ENCODE measurements at regions not wholly inside any gene's neighbourhood (a gene's known extent, or its start where the extent isn't known, plus 50 kb on each side); places are given as distances from the start of the nearest gene placed in this dataset.

- DNase-seq (ENCODE audit: low spot score) = no peak
Measured at GRCh38 chr12:92312463-92312964, 166.9 kb upstream of the BTG1 start.

GRCh38 chr12:92304371-92305055 is 158.9 kb upstream of the BTG1 start:
- no peak for DNase-seq (ENCODE audit: low spot score)

DNA sequence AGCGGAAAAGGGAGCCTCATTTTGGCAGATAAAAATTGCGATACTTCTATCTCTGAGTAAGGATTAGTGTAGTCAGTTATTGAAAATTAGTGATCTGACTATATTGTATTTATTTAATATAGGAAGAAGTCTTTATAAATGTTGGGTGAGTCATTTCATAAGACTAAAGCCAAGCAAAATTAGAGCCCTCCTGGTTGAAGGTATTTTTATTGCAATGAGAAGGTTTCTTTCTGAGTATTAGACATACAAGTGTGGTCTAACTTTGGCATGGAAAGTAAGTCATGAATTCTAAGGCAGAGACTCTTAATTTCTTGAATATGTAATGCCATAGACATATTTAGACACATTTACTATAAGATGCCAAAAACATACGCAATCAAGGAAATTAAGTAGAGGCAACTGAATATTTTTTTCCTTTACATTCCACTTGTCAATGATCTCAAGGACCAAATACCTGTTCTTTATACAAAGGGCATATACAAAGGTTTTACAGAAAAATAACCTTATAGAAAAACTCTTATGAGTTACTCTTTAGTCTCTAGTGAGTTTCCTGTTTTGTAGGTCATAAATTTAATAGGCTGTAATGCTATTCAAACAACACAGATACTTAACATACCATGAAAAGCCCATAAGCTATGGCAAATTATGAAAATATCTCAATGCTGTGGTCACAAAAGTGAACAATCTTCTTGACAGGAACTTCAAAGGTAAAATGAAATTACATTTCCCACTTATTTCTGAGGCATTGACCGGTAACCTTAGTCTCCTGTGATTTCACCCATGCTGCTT is 156.6 kb upstream of the BTG1 start:
- no peak for DNase-seq (ENCODE audit: low spot score)

DNA sequence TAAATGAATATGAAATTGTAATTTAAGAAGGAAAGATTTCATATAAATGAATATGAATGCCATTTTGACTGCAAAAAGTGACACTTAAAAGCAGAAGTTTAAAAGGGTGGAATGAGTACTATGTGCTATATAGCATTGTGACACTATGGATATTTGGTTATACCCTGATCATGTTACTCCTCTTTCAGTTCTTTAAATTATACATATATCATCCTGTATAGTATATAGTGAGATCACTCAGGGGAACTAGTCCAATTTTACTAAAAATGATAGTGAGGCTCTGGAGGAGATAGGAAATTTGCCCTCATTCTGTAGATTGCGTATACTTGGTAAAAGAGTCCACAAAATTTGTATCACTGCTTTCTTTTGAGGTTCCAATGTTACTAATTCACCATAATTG is 155.7 kb upstream of the BTG1 start:
- DNase-seq (ENCODE audit: low spot score) = no peak

- DNase-seq (ENCODE audit: low spot score) = no peak
Measured at GRCh38 chr12:92300777-92301176, 155.1 kb upstream of the BTG1 start.

- no peak for DNase-seq (ENCODE audit: low spot score)
Measured at GRCh38 chr12:92299744-92300143, 154.1 kb upstream of the BTG1 start.

GRCh38 chr12:92299344-92299743 is 153.7 kb upstream of the BTG1 start:
- DNase-seq (ENCODE audit: low spot score) = no peak

GRCh38 chr12:92297932-92298696 is 152.5 kb upstream of the BTG1 start:
- DNase-seq (ENCODE audit: low spot score) = peak; percentile 17

GRCh38 chr12:92297405-92297804 is 151.8 kb upstream of the BTG1 start:
- peak; percentile 92 for DNase-seq (ENCODE audit: low spot score)

DNA sequence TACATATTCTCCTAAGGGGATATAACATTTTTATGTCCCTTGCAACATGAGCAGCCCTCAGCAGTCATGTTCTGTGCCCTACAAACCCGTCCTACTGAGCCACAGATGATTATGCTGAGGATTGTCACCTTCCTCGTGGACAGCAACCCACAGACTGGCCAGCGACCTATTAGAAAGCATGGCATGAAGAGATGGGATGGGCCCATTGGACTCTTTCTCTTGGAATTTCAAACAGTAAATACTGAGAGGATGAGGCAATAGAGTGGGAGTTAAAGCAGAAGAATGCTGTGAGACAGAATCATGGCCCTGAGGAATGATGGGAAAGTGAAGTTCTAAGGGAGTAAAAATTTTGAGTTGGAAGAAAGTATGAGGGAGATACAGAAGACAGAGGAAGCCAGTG is 149.9 kb upstream of the BTG1 start:
- DNase-seq (ENCODE audit: low spot score) = no peak

GRCh38 chr12:92294676-92295440 is 149.2 kb upstream of the BTG1 start:
- DNase-seq (ENCODE audit: low spot score) = no peak

- DNase-seq (ENCODE audit: low spot score) = no peak
Measured at GRCh38 chr12:92292016-92292415, 146.4 kb upstream of the BTG1 start.

DNA sequence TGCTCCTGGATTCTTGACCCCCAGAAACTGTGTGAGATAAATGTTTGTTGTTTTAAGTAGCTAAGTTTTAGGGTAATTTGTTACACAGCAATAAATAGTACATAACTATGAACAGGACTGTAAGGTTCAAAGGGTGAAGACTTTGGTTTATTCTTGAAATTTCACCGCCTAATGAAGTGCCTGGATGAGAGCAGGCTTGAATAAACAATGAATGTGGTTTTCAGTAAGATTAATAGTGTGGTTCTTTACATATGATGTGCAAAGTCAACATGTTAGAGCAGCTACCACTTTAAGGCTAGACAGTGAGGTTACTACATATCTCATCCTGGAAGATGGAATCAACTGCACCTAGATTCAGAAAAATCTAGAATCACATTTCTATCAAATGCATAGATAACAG is 145.2 kb upstream of the BTG1 start:
- no peak for DNase-seq (ENCODE audit: low spot score)

GRCh38 chr12:92290350-92290695 is 144.7 kb upstream of the BTG1 start:
- no peak for DNase-seq (ENCODE audit: low spot score)

DNA sequence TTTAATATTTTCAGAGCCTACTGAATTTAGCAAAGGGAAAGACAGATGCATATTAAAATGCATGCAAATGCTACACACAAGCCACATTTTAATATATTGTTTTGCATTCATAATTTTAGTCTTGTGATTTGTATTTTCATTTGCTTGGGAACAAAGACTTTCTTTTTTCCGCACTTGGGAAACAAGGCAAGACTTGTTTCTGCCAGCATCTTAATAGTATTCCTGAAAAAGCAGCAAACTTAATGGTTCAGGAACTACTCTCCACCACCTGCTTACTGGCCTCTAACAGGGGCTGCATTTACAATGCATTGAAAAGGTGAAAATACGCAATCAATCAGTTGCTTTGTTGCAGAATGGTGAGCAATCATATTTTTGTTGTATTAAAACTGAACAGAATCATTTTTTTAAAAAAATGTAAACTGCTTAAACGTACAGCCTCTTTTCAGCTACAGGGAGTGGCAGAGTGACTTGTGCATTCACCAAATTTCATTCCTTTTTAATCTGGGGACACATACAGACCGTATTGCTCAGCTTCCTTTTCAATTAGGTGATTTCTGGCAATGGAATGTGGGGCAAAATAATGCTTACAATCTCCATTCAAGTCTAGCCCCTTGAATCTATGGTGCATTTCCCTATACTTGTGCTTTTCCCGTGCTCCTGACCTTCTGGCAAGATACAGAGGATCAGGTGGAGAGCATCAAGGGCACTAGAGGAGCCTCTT is 144.1 kb upstream of the BTG1 start:
- DNase-seq (ENCODE audit: low spot score) = no peak

DNA sequence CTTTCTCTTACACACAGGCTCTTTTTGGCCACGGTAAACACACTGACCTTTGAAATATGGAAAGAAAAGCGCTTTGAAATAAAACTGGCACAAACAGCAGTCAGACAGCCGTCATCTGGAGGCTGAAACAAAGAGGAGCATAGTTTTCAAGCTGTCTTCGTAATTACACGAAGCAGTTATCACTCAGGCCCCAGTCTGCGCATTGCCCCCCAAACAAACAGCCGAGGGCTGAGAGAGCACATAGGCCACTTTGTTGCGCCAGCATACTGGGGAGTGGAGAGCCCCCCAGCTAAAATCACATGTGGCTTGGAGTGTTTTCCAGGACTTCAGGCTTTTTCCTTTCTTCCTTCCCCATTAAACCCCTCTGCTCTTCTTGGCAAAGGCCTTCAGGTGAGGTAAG is 142.9 kb upstream of the BTG1 start:
- DNase-seq (ENCODE audit: low spot score) = no peak

- DNase-seq (ENCODE audit: low spot score) = no peak
Measured at GRCh38 chr12:92278378-92278828, 132.8 kb upstream of the BTG1 start.

GRCh38 chr12:92277795-92278194 is 132.1 kb upstream of the BTG1 start:
- DNase-seq (ENCODE audit: low spot score) = no peak

- DNase-seq (ENCODE audit: low spot score) = no peak
Measured at GRCh38 chr12:92276276-92276675, 130.6 kb upstream of the BTG1 start.

DNA sequence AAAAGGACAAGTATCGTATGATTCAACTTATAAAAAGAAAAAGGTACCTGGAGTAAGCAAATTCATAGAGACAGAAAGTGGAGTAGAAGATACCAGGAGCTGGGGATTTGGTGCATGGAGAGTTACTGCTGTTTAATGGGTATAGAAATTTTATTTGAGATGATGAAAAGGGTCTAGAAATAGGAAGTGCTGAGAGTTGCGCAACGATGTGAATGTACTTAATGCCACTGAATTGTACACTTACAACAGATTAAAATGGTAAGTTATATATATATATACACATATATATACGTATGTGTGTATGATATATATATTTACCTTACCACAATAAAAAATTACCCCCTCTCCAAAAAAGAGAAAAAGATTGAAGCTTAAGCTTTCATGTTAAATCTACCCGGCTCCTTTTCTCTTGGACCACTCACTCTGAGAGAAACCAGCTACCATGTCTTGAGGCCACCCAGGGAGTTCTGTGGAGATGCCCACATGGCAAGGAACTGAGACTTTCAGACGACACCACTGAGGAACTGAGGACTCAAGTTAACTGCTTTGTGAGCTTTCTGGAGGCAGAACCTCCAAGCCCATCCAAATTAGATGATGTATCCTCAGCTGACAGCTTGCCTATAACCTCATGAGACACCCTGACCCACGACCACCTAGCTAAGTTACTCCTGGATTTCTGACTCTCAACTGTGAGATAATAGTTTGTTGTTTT is 130.0 kb upstream of the BTG1 start:
- DNase-seq (ENCODE audit: low spot score) = no peak

Data from SK-N-DZ (cell line).